Calu3 (cell line): ENCODE measurements at regions not wholly inside any gene's neighbourhood (a gene's known extent, or its start where the extent isn't known, plus 50 kb on each side); places are given as distances from the start of the nearest gene placed in this dataset. TPM values are rescaled to one million over a fixed set of nuclear protein-coding genes. Genes with fewer than 3 reads are reported as not detected.

Experiments
- BruUV-seq: library from RNA; stranded (reverse); fragments of 400-500 nt; replicated peaks from 2 replicates; lab custom pipeline; 2021; lab: Mats Ljungman, UMichigan
- CTCF ChIA-PET: fragments of 300-600 bp; sonication (Branson Sonifier 250); formaldehyde crosslinking; loops from one replicate; lab custom pipeline; 2022; ENCODE audit warnings: antibody characterized with exemption; lab: Charles Lee
- DNase-seq: peaks from one replicate; pipeline ENCODE4 v3.0.0; 2022
- H3K27ac Mint-ChIP-seq: one replicate; pipeline ENCODE4 v1.8.0; 2022; ENCODE audit warnings: mixed read lengths; ENCODE audit not compliant: unreplicated experiment
- H3K27me3 Mint-ChIP-seq: one replicate; pipeline ENCODE4 v1.8.0; 2022; ENCODE audit warnings: mixed read lengths; ENCODE audit not compliant: unreplicated experiment
- H3K36me3 Mint-ChIP-seq: one replicate; pipeline ENCODE4 v1.8.0; 2022; ENCODE audit warnings: mild to moderate bottlenecking, moderate library complexity, mixed read lengths; ENCODE audit not compliant: insufficient read depth, unreplicated experiment
- H3K4me1 Mint-ChIP-seq: one replicate; pipeline ENCODE4 v1.8.0; 2022; ENCODE audit warnings: mild to moderate bottlenecking, low read depth, mixed read lengths; ENCODE audit not compliant: unreplicated experiment
- H3K4me3 Mint-ChIP-seq: one replicate; pipeline ENCODE4 v1.8.0; 2022; ENCODE audit warnings: mild to moderate bottlenecking, low read depth, moderate library complexity, mixed read lengths; ENCODE audit not compliant: unreplicated experiment
- H3K9me3 Mint-ChIP-seq: one replicate; pipeline ENCODE4 v1.8.0; 2022; ENCODE audit warnings: low read depth, mixed read lengths; ENCODE audit not compliant: unreplicated experiment
- intact Hi-C: fragments of 100-400 bp; cut with micrococcal nuclease; formaldehyde crosslinking; loops from one replicate; pipeline ENCODE4 v1.10.0; 2022; ENCODE audit not compliant: unreplicated experiment
- microRNA-seq: library from miRNA; unstranded; fragments of <30 nt; microRNA quantifications from one replicate; pipeline ENCODE4 v1.2.0, GENCODE V29; 2022
- TF ChIP-seq, protein P1 (sequence below): fragments of 200-600 bp; IDR thresholded peaks from one replicate; pipeline ENCODE4 v1.8.0; 2022; ENCODE audit warnings: antibody characterized with exemption; ENCODE audit not compliant: unreplicated experiment

DNA sequence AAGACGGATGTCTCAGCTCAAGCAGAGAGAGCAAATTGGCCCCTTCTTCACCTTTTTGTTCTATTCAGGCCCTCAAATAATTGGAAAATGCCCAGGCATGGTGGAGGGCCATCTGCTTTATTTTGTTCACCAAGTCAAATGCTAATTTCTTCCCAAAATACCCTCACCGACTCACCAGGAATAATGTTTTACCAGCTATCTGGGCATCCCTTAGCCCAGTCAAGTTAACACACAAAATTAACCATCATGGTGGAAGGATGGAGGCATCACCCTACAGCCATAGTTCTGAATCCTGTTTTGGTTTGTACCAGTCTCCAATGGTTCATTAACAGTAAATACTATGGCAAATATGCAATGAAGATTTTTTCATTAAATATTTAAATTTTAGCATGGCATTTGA is 51.7 kb upstream of the SERP2 start:
- intact Hi-C loops: no loop called here
- CTCF ChIA-PET: no interaction called here
- no peaks in the 10 kb centered on the region for H3K36me3 Mint-ChIP-seq
- H3K9me3 Mint-ChIP-seq: peaks cover 3% of the 10 kb centered on the region
- TF ChIP-seq, protein P1, sequence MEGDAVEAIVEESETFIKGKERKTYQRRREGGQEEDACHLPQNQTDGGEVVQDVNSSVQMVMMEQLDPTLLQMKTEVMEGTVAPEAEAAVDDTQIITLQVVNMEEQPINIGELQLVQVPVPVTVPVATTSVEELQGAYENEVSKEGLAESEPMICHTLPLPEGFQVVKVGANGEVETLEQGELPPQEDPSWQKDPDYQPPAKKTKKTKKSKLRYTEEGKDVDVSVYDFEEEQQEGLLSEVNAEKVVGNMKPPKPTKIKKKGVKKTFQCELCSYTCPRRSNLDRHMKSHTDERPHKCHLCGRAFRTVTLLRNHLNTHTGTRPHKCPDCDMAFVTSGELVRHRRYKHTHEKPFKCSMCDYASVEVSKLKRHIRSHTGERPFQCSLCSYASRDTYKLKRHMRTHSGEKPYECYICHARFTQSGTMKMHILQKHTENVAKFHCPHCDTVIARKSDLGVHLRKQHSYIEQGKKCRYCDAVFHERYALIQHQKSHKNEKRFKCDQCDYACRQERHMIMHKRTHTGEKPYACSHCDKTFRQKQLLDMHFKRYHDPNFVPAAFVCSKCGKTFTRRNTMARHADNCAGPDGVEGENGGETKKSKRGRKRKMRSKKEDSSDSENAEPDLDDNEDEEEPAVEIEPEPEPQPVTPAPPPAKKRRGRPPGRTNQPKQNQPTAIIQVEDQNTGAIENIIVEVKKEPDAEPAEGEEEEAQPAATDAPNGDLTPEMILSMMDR: no peak
- DNase-seq: no peak
- no TSS peak for BruUV-seq
- H3K4me3 Mint-ChIP-seq: no peak overlapping the region
- peaks cover 7% of the 10 kb centered on the region for H3K4me1 Mint-ChIP-seq
- no peaks in the 10 kb centered on the region for H3K27me3 Mint-ChIP-seq
- H3K27ac Mint-ChIP-seq: no peak overlapping the region

DNA sequence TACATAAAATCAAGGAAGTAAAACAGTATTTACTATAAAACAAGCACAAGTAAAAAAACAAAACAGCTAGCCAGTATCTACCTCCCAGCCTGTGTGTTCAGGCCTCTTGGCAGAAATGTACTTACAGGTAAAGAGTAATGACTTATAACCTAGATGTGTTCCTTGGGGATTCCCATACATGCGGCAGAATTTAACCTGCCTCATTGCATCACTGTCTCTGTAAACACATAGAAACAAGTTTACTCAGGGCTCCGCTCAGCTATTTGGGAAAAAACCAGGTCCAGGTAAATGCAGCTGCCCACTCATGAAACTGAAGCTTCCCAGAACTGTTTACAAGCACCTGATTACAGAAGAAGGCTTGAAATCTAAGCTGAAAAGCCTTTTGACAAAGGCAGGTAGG is 50.7 kb upstream of the SERP2 start:
- no peak for DNase-seq

DNA sequence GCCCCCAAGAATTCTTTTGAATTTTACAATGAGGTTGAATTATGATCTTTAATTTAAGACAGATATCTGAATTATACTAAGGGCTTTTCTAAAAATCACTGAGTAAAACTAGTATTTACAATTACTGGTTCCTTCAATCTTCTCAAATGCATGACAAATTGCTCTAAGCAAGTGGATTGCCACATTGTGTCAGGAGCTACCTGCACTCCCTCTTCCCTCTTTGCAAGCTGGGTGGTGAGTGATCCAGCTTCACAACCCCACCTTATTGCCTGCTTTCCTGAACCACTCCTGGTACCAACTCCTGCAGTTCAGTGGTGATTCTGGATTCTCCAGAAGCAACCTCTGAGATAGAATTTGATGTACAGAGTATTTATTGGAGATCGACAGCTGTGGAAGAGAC is 49.9 kb upstream of the SERP2 start:
- CTCF ChIA-PET: interaction anchor here (0.6 kb wide), 1 partner anchor 112 kb away, joined by 3 read pairs; no protein-coding TSS in a partner anchor
- no peak for DNase-seq
- no peaks in the 10 kb centered on the region for H3K36me3 Mint-ChIP-seq
- peaks cover 8% of the 10 kb centered on the region for H3K9me3 Mint-ChIP-seq
- H3K4me3 Mint-ChIP-seq: no peak overlapping the region
- H3K27me3 Mint-ChIP-seq: no peaks in the 10 kb centered on the region
- no TSS peak for BruUV-seq
- H3K27ac Mint-ChIP-seq: no peak overlapping the region
- peaks cover 7% of the 10 kb centered on the region for H3K4me1 Mint-ChIP-seq
- TF ChIP-seq, protein P1: no peak
- intact Hi-C loops: no loop called here

More for the DNA sequence above, 50.7 kb upstream of the SERP2 start:
- H3K27ac Mint-ChIP-seq: no peak overlapping the region
- H3K4me3 Mint-ChIP-seq: no peak overlapping the region
- peaks cover 7% of the 10 kb centered on the region for H3K4me1 Mint-ChIP-seq
- no peaks in the 10 kb centered on the region for H3K36me3 Mint-ChIP-seq
- H3K9me3 Mint-ChIP-seq: peaks cover 5% of the 10 kb centered on the region
- no TSS peak for BruUV-seq
- intact Hi-C loops: no loop called here
- CTCF ChIA-PET: no interaction called here
- TF ChIP-seq, protein P1: no peak
- H3K27me3 Mint-ChIP-seq: no peaks in the 10 kb centered on the region

Small RNAs in the stretch of these regions (microRNA-seq; reads per million reads assigned to microRNA genes)
- gene MIR8079: not detected
